SU-DHL-6 (cell line): ENCODE measurements at regions not wholly inside any gene's neighbourhood (a gene's known extent, or its start where the extent isn't known, plus 50 kb on each side); places are given as distances from the start of the nearest gene placed in this dataset.

Experiments
- H2AFZ ChIP-seq: fragments of 200-600 bp; sonication (generic); 2 replicates; pipeline ENCODE4 v1.6.1; 2014; ENCODE audit warnings: low read depth, mild to moderate bottlenecking, moderate library complexity, mixed read lengths, antibody characterized with exemption, low read length; ENCODE audit not compliant: severe bottlenecking
- H3F3A ChIP-seq: fragments of 200-600 bp; shearing (Covaris generic); 2 replicates; pipeline ENCODE4 v1.6.0; 2016; ENCODE audit warnings: antibody characterized with exemption, mild to moderate bottlenecking; ENCODE audit not compliant: insufficient read depth
- H3K27ac ChIP-seq: fragments of 200-600 bp; sonication (generic); 2 replicates; pipeline ENCODE4 v1.5.1; 2016; ENCODE audit warnings: low read depth, mild to moderate bottlenecking, low read length, moderate library complexity, mixed read lengths
- H3K27me3 ChIP-seq: fragments of 200-600 bp; sonication (generic), shearing (Covaris generic); 2 replicates; pipeline ENCODE4 v1.6.0; 2014; ENCODE audit warnings: mild to moderate bottlenecking, low read length
- H3K36me3 ChIP-seq: fragments of 200-600 bp; sonication (generic); 2 replicates; pipeline ENCODE4 v1.6.1; 2014; ENCODE audit warnings: mild to moderate bottlenecking, low read length, mixed read lengths
- H3K4me2 ChIP-seq: fragments of 300-600, 200-600 bp; shearing (Covaris generic), sonication (generic); 2 replicates; pipeline ENCODE4 v1.6.0; 2014; ENCODE audit warnings: low read length, low read depth, mild to moderate bottlenecking; ENCODE audit not compliant: poor library complexity, severe bottlenecking
- H3K4me3 ChIP-seq: fragments of 200-600 bp; sonication (generic); 2 replicates; pipeline ENCODE4 v1.5.1; 2014; ENCODE audit warnings: antibody characterized with exemption, low read length, mild to moderate bottlenecking, mixed read lengths; ENCODE audit not compliant: insufficient read depth, poor library complexity, severe bottlenecking
- H3K79me2 ChIP-seq: fragments of 200-600 bp; sonication (generic); 2 replicates; pipeline ENCODE4 v1.6.1; 2014; ENCODE audit warnings: mild to moderate bottlenecking, low read length, moderate library complexity; ENCODE audit not compliant: insufficient read depth
- H3K9ac ChIP-seq: fragments of 200-600 bp; sonication (generic); 2 replicates; pipeline ENCODE4 v1.7.0; 2014; ENCODE audit warnings: mild to moderate bottlenecking, low read length
- H3K9me2 ChIP-seq: fragments of 200-600 bp; sonication (generic); replicated peaks from 2 replicates; pipeline ENCODE4 v1.6.1; 2014; ENCODE audit warnings: low read length; ENCODE audit not compliant: insufficient read depth
- H3K9me3 ChIP-seq: fragments of 200-600 bp; sonication (generic); 2 replicates; pipeline ENCODE4 v1.6.1; 2014; ENCODE audit warnings: low read length, mixed read lengths; ENCODE audit not compliant: insufficient read depth
- H4K20me1 ChIP-seq: fragments of 200-600 bp; sonication (generic); 2 replicates; pipeline ENCODE4 v1.6.1; 2014; ENCODE audit warnings: low read depth, mild to moderate bottlenecking, antibody characterized with exemption, low read length, moderate library complexity, mixed read lengths
- EZH2phosphoT487 ChIP-seq: fragments of 200-600 bp; sonication (generic), shearing (Covaris generic); conservative IDR thresholded peaks from 2 replicates; pipeline ENCODE4 v1.6.1; 2018; ENCODE audit warnings: mild to moderate bottlenecking, antibody characterized with exemption, low read length, moderate library complexity, mixed read lengths
- TF ChIP-seq, protein P1 (sequence below): fragments of 200-600 bp; sonication (generic); IDR thresholded peaks from one replicate; pipeline ENCODE4 v1.5.1; 2017; ENCODE audit warnings: antibody characterized with exemption, mild to moderate bottlenecking, low read length, moderate library complexity; ENCODE audit not compliant: insufficient read depth, poor library complexity, severe bottlenecking

DNA sequence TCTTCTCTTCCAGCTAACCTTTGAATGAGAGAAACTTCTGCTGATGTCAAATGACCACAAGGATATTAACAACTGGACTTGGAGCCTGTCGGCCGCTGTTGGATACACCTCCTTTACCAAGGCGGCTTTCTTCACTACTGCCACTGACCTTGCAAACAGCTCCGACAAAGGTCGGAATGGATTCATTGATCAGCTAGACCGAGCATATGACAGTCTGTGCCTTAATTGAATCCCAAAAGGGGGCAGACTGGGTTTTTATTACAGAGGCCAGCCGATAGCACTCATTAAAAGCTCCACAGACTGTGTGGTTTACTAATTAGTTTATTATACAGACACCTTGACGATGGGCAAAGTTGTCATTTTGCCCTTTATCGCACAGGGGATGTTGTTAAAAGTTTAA, 394.5 kb downstream of the RERGL start:
- H3K9me3 ChIP-seq = no peaks in the 10 kb centered on the region
- no peaks in the 10 kb centered on the region for H3K27me3 ChIP-seq
- no peak overlapping the region for H2AFZ ChIP-seq
- no peaks in the 10 kb centered on the region for H4K20me1 ChIP-seq
- no peak overlapping the region for H3K4me3 ChIP-seq
- TF ChIP-seq, protein P1, sequence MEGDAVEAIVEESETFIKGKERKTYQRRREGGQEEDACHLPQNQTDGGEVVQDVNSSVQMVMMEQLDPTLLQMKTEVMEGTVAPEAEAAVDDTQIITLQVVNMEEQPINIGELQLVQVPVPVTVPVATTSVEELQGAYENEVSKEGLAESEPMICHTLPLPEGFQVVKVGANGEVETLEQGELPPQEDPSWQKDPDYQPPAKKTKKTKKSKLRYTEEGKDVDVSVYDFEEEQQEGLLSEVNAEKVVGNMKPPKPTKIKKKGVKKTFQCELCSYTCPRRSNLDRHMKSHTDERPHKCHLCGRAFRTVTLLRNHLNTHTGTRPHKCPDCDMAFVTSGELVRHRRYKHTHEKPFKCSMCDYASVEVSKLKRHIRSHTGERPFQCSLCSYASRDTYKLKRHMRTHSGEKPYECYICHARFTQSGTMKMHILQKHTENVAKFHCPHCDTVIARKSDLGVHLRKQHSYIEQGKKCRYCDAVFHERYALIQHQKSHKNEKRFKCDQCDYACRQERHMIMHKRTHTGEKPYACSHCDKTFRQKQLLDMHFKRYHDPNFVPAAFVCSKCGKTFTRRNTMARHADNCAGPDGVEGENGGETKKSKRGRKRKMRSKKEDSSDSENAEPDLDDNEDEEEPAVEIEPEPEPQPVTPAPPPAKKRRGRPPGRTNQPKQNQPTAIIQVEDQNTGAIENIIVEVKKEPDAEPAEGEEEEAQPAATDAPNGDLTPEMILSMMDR = no peak
- H3K9me2 ChIP-seq = no peaks in the 10 kb centered on the region
- H3K36me3 ChIP-seq = no peaks in the 10 kb centered on the region
- no peaks in the 10 kb centered on the region for H3F3A ChIP-seq
- no peak overlapping the region for H3K27ac ChIP-seq
- no peak overlapping the region for H3K9ac ChIP-seq
- no peak overlapping the region for H3K4me2 ChIP-seq
- no peaks in the 10 kb centered on the region for H3K79me2 ChIP-seq

DNA sequence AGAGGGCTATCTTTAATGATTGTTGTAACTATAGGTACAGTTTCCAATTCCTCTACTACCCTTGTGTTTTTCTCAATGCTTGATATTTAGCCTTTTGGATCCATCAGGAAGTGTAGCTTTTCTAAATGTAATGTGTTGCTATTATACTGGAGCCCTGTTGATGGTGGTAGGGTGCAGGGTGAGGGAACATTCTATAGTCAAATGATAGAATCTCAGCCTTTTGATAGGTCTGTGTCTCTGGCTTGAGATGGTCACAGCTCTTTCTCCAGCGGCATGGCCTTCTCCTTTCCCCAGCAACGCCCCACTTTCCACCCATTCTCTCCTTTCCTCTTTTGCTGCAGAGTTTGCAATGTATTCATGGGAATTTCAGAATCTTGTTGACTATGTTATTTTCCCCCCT, 398.6 kb downstream of the RERGL start:
- Histone ChIP-seq H3K9me2 (no peaks in the 10 kb centered on the region), H3K9me3 (no peaks in the 10 kb centered on the region), H3F3A (no peaks in the 10 kb centered on the region), H4K20me1 (no peaks in the 10 kb centered on the region), H3K9ac (no peak overlapping the region), H2AFZ (no peak overlapping the region), H3K27ac (no peak overlapping the region), H3K36me3 (no peaks in the 10 kb centered on the region), H3K79me2 (no peaks in the 10 kb centered on the region), H3K4me2 (no peak overlapping the region), H3K27me3 (no peaks in the 10 kb centered on the region), H3K4me3 (no peak overlapping the region)
- no peak for TF ChIP-seq EZH2phosphoT487
- TF ChIP-seq, protein P1 = no peak

DNA sequence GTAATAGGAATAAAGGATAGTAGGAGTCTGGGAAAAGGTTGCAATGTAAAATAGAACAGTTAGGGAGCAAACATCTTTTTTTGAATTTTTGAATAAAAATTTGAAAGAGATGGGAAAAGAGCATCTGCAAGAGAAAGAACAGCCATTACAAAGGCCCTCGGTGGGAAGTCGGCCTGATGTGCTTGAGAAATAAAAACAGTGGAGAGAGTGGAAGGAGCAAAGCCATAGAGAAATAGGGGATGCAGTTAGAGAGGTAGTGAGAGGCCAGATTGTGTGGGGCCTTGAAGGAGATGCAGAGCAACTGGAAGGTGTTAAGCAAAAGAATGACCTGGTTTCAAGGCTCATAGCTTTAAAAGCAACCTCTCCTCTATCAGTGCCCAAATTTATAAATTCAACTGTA, 409.8 kb downstream of the RERGL start:
- no peaks in the 10 kb centered on the region for H3K27me3 ChIP-seq
- H4K20me1 ChIP-seq = no peaks in the 10 kb centered on the region
- no peak overlapping the region for H3K4me3 ChIP-seq
- no peaks in the 10 kb centered on the region for H3K9me3 ChIP-seq
- no peak for TF ChIP-seq EZH2phosphoT487
- TF ChIP-seq, protein P1 = no peak
- H3K36me3 ChIP-seq = no peaks in the 10 kb centered on the region
- no peak overlapping the region for H3K9ac ChIP-seq
- no peaks in the 10 kb centered on the region for H3F3A ChIP-seq
- H3K9me2 ChIP-seq = no peaks in the 10 kb centered on the region
- H3K4me2 ChIP-seq = no peak overlapping the region
- no peaks in the 10 kb centered on the region for H3K79me2 ChIP-seq
- H3K27ac ChIP-seq = no peak overlapping the region
- H2AFZ ChIP-seq = no peak overlapping the region

DNA sequence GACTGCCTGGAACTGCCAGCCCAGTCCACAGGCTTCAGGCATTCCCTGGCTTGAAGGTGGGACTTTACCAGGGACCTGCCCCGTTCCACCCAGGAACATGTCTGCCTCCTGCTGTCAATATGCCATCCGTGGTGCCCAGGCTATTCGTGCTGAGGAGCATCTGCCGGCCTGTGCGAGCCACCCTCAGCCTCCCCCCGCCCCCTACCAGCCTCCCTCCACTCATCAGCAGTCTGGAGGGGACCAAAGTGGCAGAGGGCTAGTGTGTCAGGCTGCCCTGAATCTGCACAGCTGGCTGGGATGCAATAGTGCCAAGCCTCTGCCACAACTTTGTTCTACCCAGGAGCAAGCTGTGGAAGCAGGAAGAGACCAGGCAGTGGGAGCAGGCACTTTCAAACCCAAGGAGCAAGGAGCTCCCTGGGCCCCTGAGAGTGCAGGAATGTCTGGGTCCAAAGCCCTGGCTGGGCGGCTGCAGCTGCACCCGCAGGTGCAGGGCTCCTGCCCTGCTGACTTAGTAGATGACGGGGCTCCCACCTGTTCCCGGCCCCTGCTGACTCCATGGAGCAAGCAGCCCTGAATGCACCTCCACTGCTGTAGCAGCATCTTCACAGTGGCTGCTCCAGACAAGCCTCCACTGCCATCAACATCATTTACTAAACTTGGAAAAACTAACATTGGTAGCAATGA, 423.2 kb downstream of the RERGL start:
- no peaks in the 10 kb centered on the region for H3K36me3 ChIP-seq
- H3K9me2 ChIP-seq = no peaks in the 10 kb centered on the region
- no peak overlapping the region for H3K27ac ChIP-seq
- no peaks in the 10 kb centered on the region for H3K9me3 ChIP-seq
- H3K4me2 ChIP-seq = no peak overlapping the region
- H3K79me2 ChIP-seq = no peaks in the 10 kb centered on the region
- no peaks in the 10 kb centered on the region for H3K27me3 ChIP-seq
- no peak overlapping the region for H2AFZ ChIP-seq
- no peaks in the 10 kb centered on the region for H4K20me1 ChIP-seq
- no peaks in the 10 kb centered on the region for H3F3A ChIP-seq
- no peak overlapping the region for H3K9ac ChIP-seq
- no peak for TF ChIP-seq EZH2phosphoT487
- TF ChIP-seq, protein P1 = no peak
- no peak overlapping the region for H3K4me3 ChIP-seq
